Prostate gland (tissue), 2 donors: ENCODE measurements at regions not wholly inside any gene's neighbourhood (a gene's known extent, or its start where the extent isn't known, plus 50 kb on each side); places are given as distances from the start of the nearest gene placed in this dataset.

Experiments
- DNase-seq: peaks from one replicate; pipeline ENCODE4 v3.0.0-alpha.2; 2019; ENCODE audit warnings: low spot score
- H3K27ac ChIP-seq, 2 donors: fragments of 200-600 bp; sonication (generic); 2 replicates each; pipeline ENCODE4 v1.5.1; 2017 to 2019
- H3K27me3 ChIP-seq: fragments of 200-600 bp; sonication (generic); replicated peaks from 2 replicates; pipeline ENCODE4 v1.5.1; 2019; ENCODE audit not compliant: insufficient read depth
- H3K36me3 ChIP-seq, 2 donors: fragments of 200-600 bp; sonication (generic); 1 replicate in 1 of 2; 2 replicates in 1 of 2; pipeline versions ENCODE4 v1.5.1 to v1.8.1; 2017 to 2019
- H3K4me1 ChIP-seq: fragments of 200-600 bp; sonication (generic); replicated peaks from 2 replicates; pipeline ENCODE4 v1.5.1; 2019
- H3K4me3 ChIP-seq, 2 donors: fragments of 200-600 bp; sonication (generic); 2 replicates each; pipeline ENCODE4 v1.5.1; 2017 to 2019
- H3K9me3 ChIP-seq: fragments of 200-600 bp; sonication (generic); 2 replicates; pipeline ENCODE4 v1.5.1; 2017
- POLR2A ChIP-seq: fragments of 450-650 bp; IDR thresholded peaks from one replicate; pipeline ENCODE4 v1.6.1; 2016; ENCODE audit warnings: antibody characterized with exemption, mild to moderate bottlenecking
- POLR2AphosphoS5 ChIP-seq: sonication (generic); formaldehyde crosslinking; IDR thresholded peaks from one replicate; pipeline ENCODE4 v1.6.1; 2017; ENCODE audit warnings: antibody characterized with exemption
- WGBS: methylation state at CpG from one replicate; pipeline ENCODE4 v1.1.5; 2018; 5-methylcytosine and 5-hydroxymethylcytosine counted together
- intact Hi-C: fragments of 100-400 bp; cut with DNase I; formaldehyde crosslinking; loops from one replicate; pipeline ENCODE4 v1.14.2; 2022
- TF ChIP-seq, protein P1 (sequence below), 4 experiments: fragments of 200-600 bp in 2 of 4; fragments of 450-650 bp in 2 of 4; sonication (generic) in 2 of 4; IDR thresholded peaks; 1 replicate in 3 of 4; 2 replicates in 1 of 4; pipeline ENCODE4 v1.5.1; 2016 to 2019; ENCODE audit warnings: antibody characterized with exemption in 4 of 4, mild to moderate bottlenecking in 2 of 4, moderate library complexity in 2 of 4

DNA sequence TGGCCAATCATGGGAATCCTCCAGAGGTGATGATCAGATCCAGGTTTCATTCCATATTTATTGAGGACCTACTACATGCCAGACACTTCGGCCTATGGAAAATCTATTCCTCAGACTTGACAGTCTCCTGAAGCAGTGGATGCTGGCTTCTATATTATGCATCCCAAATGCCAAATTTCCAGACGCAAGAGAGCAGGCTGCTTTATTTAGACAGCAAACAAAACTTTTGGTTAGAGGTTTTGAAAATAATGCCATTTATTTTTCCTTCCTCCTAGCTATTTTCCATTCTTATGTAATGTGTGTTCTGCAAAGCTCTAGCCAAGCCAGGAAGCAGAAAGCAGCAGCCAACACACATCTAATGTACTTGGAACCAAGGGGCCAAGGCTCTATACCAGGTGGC lies 330.8 kb downstream of the GPAM start:
- intact Hi-C loops, result no loop called here
- Histone ChIP-seq H3K36me3 (no peaks in the 10 kb centered on the region), H3K4me3 (no peak overlapping the region), H3K27me3 (no peaks in the 10 kb centered on the region), H3K9me3 (no peaks in the 10 kb centered on the region), H3K4me1 (no peaks in the 10 kb centered on the region), H3K27ac (no peak overlapping the region)
- WGBS, result 71% methylated on average over 2 of the region's 2 CpGs
- TF ChIP-seq POLR2A (no peak), POLR2AphosphoS5 (no peak)
- TF ChIP-seq, protein P1, sequence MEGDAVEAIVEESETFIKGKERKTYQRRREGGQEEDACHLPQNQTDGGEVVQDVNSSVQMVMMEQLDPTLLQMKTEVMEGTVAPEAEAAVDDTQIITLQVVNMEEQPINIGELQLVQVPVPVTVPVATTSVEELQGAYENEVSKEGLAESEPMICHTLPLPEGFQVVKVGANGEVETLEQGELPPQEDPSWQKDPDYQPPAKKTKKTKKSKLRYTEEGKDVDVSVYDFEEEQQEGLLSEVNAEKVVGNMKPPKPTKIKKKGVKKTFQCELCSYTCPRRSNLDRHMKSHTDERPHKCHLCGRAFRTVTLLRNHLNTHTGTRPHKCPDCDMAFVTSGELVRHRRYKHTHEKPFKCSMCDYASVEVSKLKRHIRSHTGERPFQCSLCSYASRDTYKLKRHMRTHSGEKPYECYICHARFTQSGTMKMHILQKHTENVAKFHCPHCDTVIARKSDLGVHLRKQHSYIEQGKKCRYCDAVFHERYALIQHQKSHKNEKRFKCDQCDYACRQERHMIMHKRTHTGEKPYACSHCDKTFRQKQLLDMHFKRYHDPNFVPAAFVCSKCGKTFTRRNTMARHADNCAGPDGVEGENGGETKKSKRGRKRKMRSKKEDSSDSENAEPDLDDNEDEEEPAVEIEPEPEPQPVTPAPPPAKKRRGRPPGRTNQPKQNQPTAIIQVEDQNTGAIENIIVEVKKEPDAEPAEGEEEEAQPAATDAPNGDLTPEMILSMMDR (IDR thresholded peaks at IDR 0.05), result no peak
- DNase-seq, result no peak

DNA sequence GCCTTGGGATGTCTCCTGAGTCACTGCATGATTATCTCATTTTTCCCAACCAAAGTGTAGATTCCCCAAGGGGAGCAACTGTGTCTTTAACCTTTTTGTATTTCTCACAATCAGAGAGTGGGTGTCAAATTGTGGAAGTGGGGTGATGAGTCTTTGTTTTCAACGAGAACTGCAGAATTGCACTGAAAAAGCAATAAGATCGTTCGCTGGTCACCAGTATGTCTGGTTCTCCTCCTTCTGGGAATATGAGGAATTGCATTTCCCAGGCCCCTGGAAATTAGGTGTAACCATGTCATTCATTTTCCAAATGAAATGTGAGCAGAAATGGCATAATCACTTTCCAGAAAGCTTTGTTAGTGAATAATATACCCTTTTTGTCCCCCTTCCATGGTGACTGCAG lies 326.9 kb downstream of the GPAM start:
- H3K4me1 ChIP-seq, result no peaks in the 10 kb centered on the region
- H3K4me3 ChIP-seq, result no peak overlapping the region
- DNase-seq, result no peak
- H3K36me3 ChIP-seq, result no peaks in the 10 kb centered on the region
- WGBS, result 53% methylated on average over 3 of the region's 3 CpGs
- H3K27me3 ChIP-seq, result no peaks in the 10 kb centered on the region
- intact Hi-C loops, result no loop called here
- H3K9me3 ChIP-seq, result no peaks in the 10 kb centered on the region
- no peak overlapping the region for H3K27ac ChIP-seq
- TF ChIP-seq POLR2A, result no peak
- TF ChIP-seq, protein P1 (IDR thresholded peaks at IDR 0.05), result peak in 1 of 4 experiments; percentile 14
- TF ChIP-seq POLR2AphosphoS5, result no peak

DNA sequence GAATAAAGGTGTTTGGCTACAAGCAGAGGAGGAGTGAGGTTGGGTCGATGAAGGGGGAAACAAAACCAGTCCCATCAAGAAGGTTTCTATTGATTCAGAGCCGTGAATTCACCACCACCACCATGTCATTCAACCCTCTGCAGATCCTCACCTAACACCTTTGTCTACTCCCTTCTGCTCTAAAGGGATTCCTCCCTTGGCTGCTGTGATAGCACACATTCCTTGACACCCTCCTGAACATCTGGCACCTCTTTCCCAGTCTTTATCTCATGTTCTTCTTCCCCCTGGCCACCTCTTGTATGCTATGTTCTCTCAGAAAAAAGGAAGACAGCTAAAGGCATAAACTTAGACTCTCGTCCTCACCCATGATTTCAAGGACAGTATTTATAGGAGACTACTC lies 318.0 kb downstream of the GPAM start:
- intact Hi-C loops, result no loop called here
- Histone ChIP-seq H3K27ac (no peak overlapping the region), H3K4me3 (no peak overlapping the region), H3K9me3 (no peaks in the 10 kb centered on the region), H3K27me3 (no peaks in the 10 kb centered on the region), H3K36me3 (no peaks in the 10 kb centered on the region), H3K4me1 (no peaks in the 10 kb centered on the region)
- no peak for DNase-seq
- no peak for TF ChIP-seq POLR2A
- TF ChIP-seq, protein P1 (IDR thresholded peaks at IDR 0.05), result no peak
- TF ChIP-seq POLR2AphosphoS5, result no peak
- 74% methylated on average over 3 of the region's 3 CpGs for WGBS

DNA sequence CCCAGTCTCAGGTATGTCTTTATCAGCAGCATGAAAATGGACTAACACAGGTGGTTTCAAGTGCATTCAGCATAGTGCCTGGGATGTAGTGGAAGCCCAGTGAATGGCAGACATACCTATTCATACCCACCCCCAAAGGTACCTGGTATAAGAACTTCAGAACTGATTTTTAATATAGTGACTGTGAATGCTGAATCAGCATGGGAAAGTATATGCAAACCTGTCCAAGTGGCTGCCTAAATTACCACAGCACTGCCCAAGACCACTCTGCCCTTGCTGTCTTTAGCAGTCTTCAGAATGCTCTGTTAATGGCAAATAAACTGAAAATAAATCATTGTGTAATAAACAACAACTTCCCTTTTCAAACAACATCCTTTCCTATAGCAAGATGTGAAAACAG lies 312.1 kb downstream of the GPAM start:
- no peak for DNase-seq
- intact Hi-C loops, result no loop called here
- Histone ChIP-seq H3K36me3 (no peaks in the 10 kb centered on the region), H3K27me3 (no peaks in the 10 kb centered on the region), H3K27ac (no peak overlapping the region), H3K9me3 (no peaks in the 10 kb centered on the region), H3K4me3 (no peak overlapping the region), H3K4me1 (no peaks in the 10 kb centered on the region)
- TF ChIP-seq, protein P1 (IDR thresholded peaks at IDR 0.05), result no peak
- no peak for TF ChIP-seq POLR2A
- TF ChIP-seq POLR2AphosphoS5, result no peak

DNA sequence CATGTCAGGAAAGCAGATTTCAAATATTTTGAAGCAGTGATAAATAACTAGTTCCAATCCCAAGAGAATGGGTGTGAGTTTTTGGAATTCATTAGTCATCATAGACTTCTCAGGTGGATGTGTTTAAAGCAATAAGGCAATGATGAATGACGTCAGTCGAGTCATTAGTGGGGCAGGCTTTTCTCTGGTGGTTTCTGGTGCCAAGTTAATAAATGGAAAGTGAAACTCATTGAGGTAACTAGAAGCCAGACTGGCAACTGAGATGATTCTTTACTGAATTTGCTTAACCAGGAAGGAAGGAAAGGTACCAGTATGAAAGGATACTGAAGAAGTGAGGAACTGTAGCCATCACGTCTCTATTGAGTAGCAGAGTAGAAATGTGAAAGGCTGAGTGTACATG lies 311.0 kb downstream of the GPAM start:
- DNase-seq, result no peak
- intact Hi-C loops, result no loop called here
- 70% methylated on average over 3 of the region's 3 CpGs for WGBS
- no peaks in the 10 kb centered on the region for H3K4me1 ChIP-seq
- no peak overlapping the region for H3K27ac ChIP-seq
- no peak overlapping the region for H3K4me3 ChIP-seq
- TF ChIP-seq POLR2A (no peak), POLR2AphosphoS5 (no peak)
- TF ChIP-seq, protein P1 (IDR thresholded peaks at IDR 0.05), result no peak
- H3K27me3 ChIP-seq, result no peaks in the 10 kb centered on the region
- no peaks in the 10 kb centered on the region for H3K36me3 ChIP-seq
- no peaks in the 10 kb centered on the region for H3K9me3 ChIP-seq
